Osteocyte (in vitro differentiated cells): ENCODE measurements at regions not wholly inside any gene's neighbourhood (a gene's known extent, or its start where the extent isn't known, plus 50 kb on each side); places are given as distances from the start of the nearest gene placed in this dataset.

Source experiments
- DNase-seq: peaks from one replicate; pipeline ENCODE4 v3.0.0; 2021; ENCODE audit warnings: mixed read lengths; ENCODE audit not compliant: unreplicated experiment; ENCODE audit errors: extremely low spot score
- H3K27ac Mint-ChIP-seq: one replicate; pipeline ENCODE4 v1.8.0; 2021; ENCODE audit warnings: mild to moderate bottlenecking, mixed read lengths; ENCODE audit not compliant: unreplicated experiment
- H3K27me3 Mint-ChIP-seq: one replicate; pipeline ENCODE4 v1.8.0; 2021; ENCODE audit warnings: mixed read lengths; ENCODE audit not compliant: unreplicated experiment
- H3K36me3 Mint-ChIP-seq: one replicate; pipeline ENCODE4 v1.8.0; 2021; ENCODE audit warnings: mixed read lengths; ENCODE audit not compliant: unreplicated experiment
- H3K4me1 Mint-ChIP-seq: one replicate; pipeline ENCODE4 v1.8.0; 2021; ENCODE audit warnings: mixed read lengths; ENCODE audit not compliant: unreplicated experiment
- H3K4me3 Mint-ChIP-seq: one replicate; pipeline ENCODE4 v1.8.0; 2021; ENCODE audit warnings: mild to moderate bottlenecking, moderate library complexity, mixed read lengths; ENCODE audit not compliant: unreplicated experiment
- H3K9me3 Mint-ChIP-seq: one replicate; pipeline ENCODE4 v1.8.0; 2021; ENCODE audit warnings: mixed read lengths; ENCODE audit not compliant: unreplicated experiment
- TF ChIP-seq, protein P1 (sequence below): fragments of 200-600 bp; sonication (generic); IDR thresholded peaks from 2 replicates; pipeline ENCODE4 v1.5.0; 2021; ENCODE audit warnings: antibody characterized with exemption, mild to moderate bottlenecking, moderate library complexity

GRCh38 chr6:27062755-27063154 lies 184.7 kb upstream of the PRSS16 start:
- Mint-ChIP-seq H3K4me3 (no peak overlapping the region), H3K4me1 (no peaks in the 10 kb centered on the region), H3K36me3 (no peaks in the 10 kb centered on the region), H3K9me3 (no peaks in the 10 kb centered on the region), H3K27me3 (peaks cover 7% of the 10 kb centered on the region), H3K27ac (no peak overlapping the region)
- DNase-seq = no peak
- TF ChIP-seq, protein P1, sequence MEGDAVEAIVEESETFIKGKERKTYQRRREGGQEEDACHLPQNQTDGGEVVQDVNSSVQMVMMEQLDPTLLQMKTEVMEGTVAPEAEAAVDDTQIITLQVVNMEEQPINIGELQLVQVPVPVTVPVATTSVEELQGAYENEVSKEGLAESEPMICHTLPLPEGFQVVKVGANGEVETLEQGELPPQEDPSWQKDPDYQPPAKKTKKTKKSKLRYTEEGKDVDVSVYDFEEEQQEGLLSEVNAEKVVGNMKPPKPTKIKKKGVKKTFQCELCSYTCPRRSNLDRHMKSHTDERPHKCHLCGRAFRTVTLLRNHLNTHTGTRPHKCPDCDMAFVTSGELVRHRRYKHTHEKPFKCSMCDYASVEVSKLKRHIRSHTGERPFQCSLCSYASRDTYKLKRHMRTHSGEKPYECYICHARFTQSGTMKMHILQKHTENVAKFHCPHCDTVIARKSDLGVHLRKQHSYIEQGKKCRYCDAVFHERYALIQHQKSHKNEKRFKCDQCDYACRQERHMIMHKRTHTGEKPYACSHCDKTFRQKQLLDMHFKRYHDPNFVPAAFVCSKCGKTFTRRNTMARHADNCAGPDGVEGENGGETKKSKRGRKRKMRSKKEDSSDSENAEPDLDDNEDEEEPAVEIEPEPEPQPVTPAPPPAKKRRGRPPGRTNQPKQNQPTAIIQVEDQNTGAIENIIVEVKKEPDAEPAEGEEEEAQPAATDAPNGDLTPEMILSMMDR = no peak

- Mint-ChIP-seq H3K4me3 (no peak overlapping the region), H3K36me3 (no peaks in the 10 kb centered on the region), H3K27ac (no peak overlapping the region), H3K4me1 (no peaks in the 10 kb centered on the region), H3K27me3 (peaks cover 17% of the 10 kb centered on the region), H3K9me3 (no peaks in the 10 kb centered on the region)
- TF ChIP-seq, protein P1 = no peak
- DNase-seq = no peak
Observed at GRCh38 chr6:27065183-27065582, 182.3 kb upstream of the PRSS16 start.

DNA sequence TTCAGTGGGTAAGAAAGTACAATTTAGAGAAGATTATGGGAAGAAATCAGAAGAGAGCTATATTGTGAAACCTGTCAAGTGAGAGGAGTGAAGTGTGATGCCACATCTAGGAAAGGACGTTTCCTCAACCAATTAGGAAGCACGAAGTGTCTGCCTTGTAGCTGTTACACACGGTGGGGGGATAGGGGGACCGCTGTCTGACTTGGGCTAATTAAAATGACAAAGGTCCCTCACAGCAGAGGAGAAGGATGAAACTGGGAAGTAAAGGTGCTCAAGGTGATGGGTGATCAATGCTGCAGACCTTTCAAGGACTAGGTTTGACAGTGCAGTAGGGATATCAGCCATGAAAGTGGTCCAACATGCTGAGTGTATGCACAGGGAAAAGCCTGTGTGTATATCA lies 181.1 kb upstream of the PRSS16 start:
- TF ChIP-seq, protein P1 = no peak
- no peak overlapping the region for H3K27ac Mint-ChIP-seq
- no peak for DNase-seq
- no peaks in the 10 kb centered on the region for H3K4me1 Mint-ChIP-seq
- H3K36me3 Mint-ChIP-seq = no peaks in the 10 kb centered on the region
- no peak overlapping the region for H3K4me3 Mint-ChIP-seq
- H3K9me3 Mint-ChIP-seq = no peaks in the 10 kb centered on the region
- H3K27me3 Mint-ChIP-seq = peaks cover 23% of the 10 kb centered on the region

DNA sequence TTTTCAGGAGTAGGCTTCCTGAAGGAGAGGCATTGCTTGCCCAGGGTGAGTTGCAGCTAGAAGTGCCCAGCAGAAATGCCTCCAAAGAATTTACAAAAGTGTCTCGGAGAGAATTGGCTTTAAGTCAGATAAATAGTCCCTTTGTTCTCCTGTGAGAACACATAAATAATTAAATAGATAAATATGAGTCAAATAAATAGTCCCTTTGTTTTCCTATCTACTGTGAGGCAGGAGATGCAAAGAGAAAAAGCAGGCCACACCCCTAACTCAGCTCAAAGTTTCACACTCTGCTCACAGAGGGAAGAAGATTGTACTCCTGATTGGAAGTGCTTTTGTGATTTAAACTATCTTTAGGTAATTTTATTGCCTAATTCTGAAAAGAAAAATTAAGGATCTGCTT lies 180.7 kb upstream of the PRSS16 start:
- Mint-ChIP-seq H3K9me3 (no peaks in the 10 kb centered on the region), H3K36me3 (no peaks in the 10 kb centered on the region), H3K4me3 (no peak overlapping the region), H3K27me3 (peaks cover 23% of the 10 kb centered on the region), H3K27ac (no peak overlapping the region), H3K4me1 (no peaks in the 10 kb centered on the region)
- TF ChIP-seq, protein P1 = no peak
- DNase-seq = no peak

DNA sequence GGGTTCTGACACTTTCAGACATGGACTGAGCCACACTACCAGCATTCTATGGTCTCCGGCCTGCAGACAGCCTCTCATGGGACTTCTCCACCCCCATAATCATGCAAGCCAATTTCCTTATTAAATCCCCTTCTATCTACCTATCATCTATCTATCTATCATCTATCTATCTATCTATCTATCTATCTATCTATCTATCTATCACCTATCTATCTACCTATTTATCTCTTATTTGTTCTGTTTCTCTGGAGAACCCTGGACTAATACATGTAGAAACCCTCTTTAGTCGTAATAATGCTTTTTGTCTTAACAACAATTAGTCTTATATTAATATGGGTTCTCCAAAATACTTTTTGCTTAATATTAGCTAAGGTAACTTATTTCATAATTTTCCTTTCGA lies 174.1 kb upstream of the PRSS16 start:
- H3K4me3 Mint-ChIP-seq = no peak overlapping the region
- H3K9me3 Mint-ChIP-seq = no peaks in the 10 kb centered on the region

More for the DNA sequence above, 174.1 kb upstream of the PRSS16 start:
- TF ChIP-seq, protein P1 = no peak
- Mint-ChIP-seq H3K36me3 (no peaks in the 10 kb centered on the region), H3K27ac (no peak overlapping the region), H3K4me1 (no peaks in the 10 kb centered on the region), H3K27me3 (peaks cover 53% of the 10 kb centered on the region)
- DNase-seq = no peak
